NB4 (cell line): ENCODE measurements at regions not wholly inside any gene's neighbourhood (a gene's known extent, or its start where the extent isn't known, plus 50 kb on each side); places are given as distances from the start of the nearest gene placed in this dataset.

ENCODE experiments used
- MYC ChIP-seq: IDR thresholded peaks from 2 replicates; pipeline ENCODE4 v1.6.1; 2011; ENCODE audit warnings: low read depth, low read length
- TF ChIP-seq, protein P1 (sequence below): IDR thresholded peaks from one replicate; pipeline ENCODE4 v1.5.1; 2012; ENCODE audit warnings: low read depth, low read length

DNA sequence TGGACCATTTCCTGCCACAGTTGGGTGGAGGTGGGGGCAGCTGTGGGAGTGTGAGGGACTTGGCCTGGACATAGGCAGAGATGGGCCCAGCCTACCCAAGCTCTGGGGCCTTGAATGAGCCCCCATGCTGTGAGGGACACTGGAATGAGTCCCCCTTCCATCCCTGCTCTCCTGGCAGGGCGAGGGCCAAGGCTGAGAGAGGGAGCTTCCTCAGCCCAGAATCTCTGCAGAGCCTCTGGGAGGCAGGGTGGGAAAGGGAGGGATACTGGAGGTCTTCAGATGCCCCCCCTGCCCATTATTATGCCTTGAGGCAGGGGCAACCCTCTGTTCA is 124.5 kb upstream of the PJA1 start:
- no peak for TF ChIP-seq MYC
- TF ChIP-seq, protein P1, sequence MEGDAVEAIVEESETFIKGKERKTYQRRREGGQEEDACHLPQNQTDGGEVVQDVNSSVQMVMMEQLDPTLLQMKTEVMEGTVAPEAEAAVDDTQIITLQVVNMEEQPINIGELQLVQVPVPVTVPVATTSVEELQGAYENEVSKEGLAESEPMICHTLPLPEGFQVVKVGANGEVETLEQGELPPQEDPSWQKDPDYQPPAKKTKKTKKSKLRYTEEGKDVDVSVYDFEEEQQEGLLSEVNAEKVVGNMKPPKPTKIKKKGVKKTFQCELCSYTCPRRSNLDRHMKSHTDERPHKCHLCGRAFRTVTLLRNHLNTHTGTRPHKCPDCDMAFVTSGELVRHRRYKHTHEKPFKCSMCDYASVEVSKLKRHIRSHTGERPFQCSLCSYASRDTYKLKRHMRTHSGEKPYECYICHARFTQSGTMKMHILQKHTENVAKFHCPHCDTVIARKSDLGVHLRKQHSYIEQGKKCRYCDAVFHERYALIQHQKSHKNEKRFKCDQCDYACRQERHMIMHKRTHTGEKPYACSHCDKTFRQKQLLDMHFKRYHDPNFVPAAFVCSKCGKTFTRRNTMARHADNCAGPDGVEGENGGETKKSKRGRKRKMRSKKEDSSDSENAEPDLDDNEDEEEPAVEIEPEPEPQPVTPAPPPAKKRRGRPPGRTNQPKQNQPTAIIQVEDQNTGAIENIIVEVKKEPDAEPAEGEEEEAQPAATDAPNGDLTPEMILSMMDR, result no peak
